H1 (cell line): ENCODE measurements at regions not wholly inside any gene's neighbourhood (a gene's known extent, or its start where the extent isn't known, plus 50 kb on each side); places are given as distances from the start of the nearest gene placed in this dataset.

ENCODE experiments used
- CTCF ChIA-PET: fragments of 300-600 bp; sonication (Branson Sonifier 250); formaldehyde crosslinking; loops from one replicate; lab custom pipeline; 2021; ENCODE audit not compliant: partially characterized antibody; lab: Charles Lee
- POLR2A ChIA-PET: fragments of 300-600 bp; sonication (Branson Sonifier 250); formaldehyde crosslinking; loops from one replicate; lab custom pipeline; 2021; ENCODE audit warnings: inconsistent platforms; ENCODE audit not compliant: partially characterized antibody; lab: Charles Lee
- DNase-seq, 2 experiments: peaks; one replicate each; pipeline versions ENCODE4 v3.0.0 to v3.0.0-alpha.2; 2010 to 2022; ENCODE audit warnings: low spot score in 2 of 2, low read depth in 1 of 2, mixed read lengths in 1 of 2
- FAIRE-seq: peaks from 2 replicates; lab custom pipeline; 2011; peaks lifted over from hg19 to GRCh38; lab: Jason Lieb, UNC
- H2AFZ ChIP-seq: 2 replicates; pipeline ENCODE4 v1.8.1; 2012; ENCODE audit warnings: low read length, inconsistent platforms
- H2AK5ac ChIP-seq: 2 replicates; pipeline ENCODE4 v1.6.1; 2013; ENCODE audit warnings: low read depth, low read length
- H2BK120ac ChIP-seq: replicated peaks from 2 replicates; pipeline ENCODE3; 2013; ENCODE audit warnings: low read depth, low read length, inconsistent platforms
- H2BK12ac ChIP-seq: 2 replicates; pipeline ENCODE4 v1.6.1; 2013; ENCODE audit warnings: low read depth, low read length
- H2BK15ac ChIP-seq: 2 replicates; pipeline ENCODE4 v1.6.1; 2013; ENCODE audit warnings: low read length
- H2BK20ac ChIP-seq: 2 replicates; pipeline ENCODE4 v1.6.1; 2013; ENCODE audit warnings: low read length
- H2BK5ac ChIP-seq: 2 replicates; pipeline ENCODE4 v1.6.1; 2013; ENCODE audit warnings: low read depth, low read length
- H3K14ac ChIP-seq: 2 replicates; pipeline ENCODE4 v1.6.1; 2013; ENCODE audit warnings: inconsistent platforms; ENCODE audit not compliant: insufficient read length
- H3K18ac ChIP-seq: 2 replicates; pipeline ENCODE4 v1.6.1; 2013; ENCODE audit warnings: low read length; ENCODE audit errors: extremely low read depth
- H3K23ac ChIP-seq: 2 replicates; pipeline ENCODE4 v1.6.1; 2013; ENCODE audit warnings: inconsistent platforms; ENCODE audit not compliant: insufficient read length
- H3K23me2 ChIP-seq: 2 replicates; pipeline ENCODE4 v1.6.1; 2013; ENCODE audit warnings: low read depth, low read length
- H3K27ac ChIP-seq: 2 replicates; pipeline ENCODE4 v1.6.1; 2011; ENCODE audit warnings: low read depth, low read length, inconsistent platforms
- H3K27me3 ChIP-seq, 4 experiments: replicated peaks in 1 of 4; 1 replicate in 1 of 4; 2 replicates in 3 of 4; pipeline versions ENCODE4 v1.6.1 to v1.8.1; 2011 to 2013; ENCODE audit warnings: low read length in 3 of 4, mild to moderate bottlenecking in 3 of 4, inconsistent platforms in 2 of 4, mixed read lengths in 2 of 4, moderate library complexity in 1 of 4; ENCODE audit not compliant: control insufficient read depth in 3 of 4, insufficient read depth in 3 of 4; ENCODE audit errors: extremely low read depth in 1 of 4
- H3K36me3 ChIP-seq, 4 experiments: 2 replicates each; pipeline versions ENCODE4 v1.6.1 to v1.8.1; 2011 to 2013; ENCODE audit warnings: mild to moderate bottlenecking in 4 of 4, low read length in 3 of 4, moderate library complexity in 2 of 4, control low read depth in 1 of 4, inconsistent platforms in 1 of 4; ENCODE audit not compliant: insufficient read depth in 4 of 4, control insufficient read depth in 2 of 4
- H3K4ac ChIP-seq: replicated peaks from 2 replicates; pipeline ENCODE3; 2013; ENCODE audit warnings: low read length, low read depth, mixed read lengths, inconsistent platforms; ENCODE audit not compliant: insufficient read length
- H3K4me1 ChIP-seq, 4 experiments: replicated peaks in 1 of 4; 1 replicate in 1 of 4; 2 replicates in 3 of 4; pipeline versions ENCODE4 v1.6.1 to v1.8.1; 2011 to 2013; ENCODE audit warnings: low read length in 3 of 4, inconsistent platforms in 2 of 4, mixed read lengths in 1 of 4; ENCODE audit not compliant: insufficient read depth in 4 of 4, control insufficient read depth in 3 of 4
- H3K4me2 ChIP-seq, 2 experiments: 2 replicates each; pipeline versions ENCODE4 v1.6.1 to v1.8.1; 2011 to 2013; ENCODE audit warnings: low read depth in 2 of 2, low read length in 2 of 2, control low read depth in 1 of 2, inconsistent platforms in 1 of 2, mild to moderate bottlenecking in 1 of 2; ENCODE audit not compliant: insufficient read depth in 1 of 2
- H3K4me3 ChIP-seq, 4 experiments: fragments of 200-600, 300-600 bp in 1 of 4; sonication (generic), shearing (Covaris generic), sonication (Bioruptor Twin) in 1 of 4; 2 replicates each; pipeline versions ENCODE4 v1.5.1 to v1.8.1; 2011 to 2016; ENCODE audit warnings: low read length in 4 of 4, low read depth in 3 of 4, control low read depth in 2 of 4, inconsistent platforms in 2 of 4, mild to moderate bottlenecking in 2 of 4, mixed read lengths in 1 of 4, moderate library complexity in 1 of 4; ENCODE audit not compliant: insufficient read depth in 2 of 4; ENCODE audit errors: extremely low read depth in 1 of 4
- H3K56ac ChIP-seq: replicated peaks from 2 replicates; pipeline ENCODE3; 2013; ENCODE audit warnings: low read depth, mild to moderate bottlenecking, mixed read lengths, low read length, inconsistent platforms; ENCODE audit not compliant: insufficient read length
- H3K79me1 ChIP-seq: 2 replicates; pipeline ENCODE4 v1.6.1; 2013; ENCODE audit warnings: low read depth, low read length, control low read depth
- H3K79me2 ChIP-seq, 2 experiments: 2 replicates each; pipeline versions ENCODE4 v1.6.1 to v1.8.1; 2012 to 2013; ENCODE audit warnings: low read length in 2 of 2, mild to moderate bottlenecking in 2 of 2, inconsistent platforms in 1 of 2; ENCODE audit not compliant: insufficient read depth in 2 of 2, control insufficient read depth in 1 of 2
- H3K9ac ChIP-seq, 4 experiments: replicated peaks in 1 of 4; 1 replicate in 1 of 4; 2 replicates in 3 of 4; pipeline versions ENCODE4 v1.6.1 to v1.8.1; 2011 to 2013; ENCODE audit warnings: low read depth in 3 of 4, low read length in 3 of 4, control low read depth in 2 of 4, mild to moderate bottlenecking in 2 of 4, moderate library complexity in 2 of 4, inconsistent platforms in 1 of 4; ENCODE audit errors: extremely low read depth in 1 of 4
- H3K9me3 ChIP-seq, 2 experiments: 2 replicates each; pipeline versions ENCODE4 v1.6.1 to v1.8.1; 2012 to 2013; ENCODE audit warnings: mild to moderate bottlenecking in 2 of 2, moderate library complexity in 2 of 2, control low read depth in 1 of 2, inconsistent platforms in 1 of 2, low read depth in 1 of 2, low read length in 1 of 2, mixed read lengths in 1 of 2; ENCODE audit not compliant: insufficient read depth in 2 of 2
- H4K20me1 ChIP-seq, 2 experiments: replicated peaks in 1 of 2; 2 replicates each; pipeline versions ENCODE3 to v1.8.1; 2011 to 2013; ENCODE audit warnings: inconsistent platforms in 2 of 2, low read length in 2 of 2, mild to moderate bottlenecking in 1 of 2; ENCODE audit not compliant: insufficient read depth in 2 of 2, control insufficient read depth in 1 of 2
- H4K5ac ChIP-seq: 2 replicates; pipeline ENCODE4 v1.6.1; 2013; ENCODE audit warnings: low read length, low read depth, mixed read lengths, inconsistent platforms; ENCODE audit not compliant: insufficient read length
- H4K8ac ChIP-seq: 2 replicates; pipeline ENCODE4 v1.8.0; 2013; ENCODE audit warnings: mild to moderate bottlenecking, moderate library complexity, low read length, inconsistent platforms; ENCODE audit not compliant: insufficient read depth; ENCODE audit errors: extremely low read depth
- H4K91ac ChIP-seq: replicated peaks from 2 replicates; pipeline ENCODE3; 2013; ENCODE audit warnings: low read length, mixed read lengths, inconsistent platforms; ENCODE audit not compliant: insufficient read length
- BACH1 ChIP-seq: IDR thresholded peaks from 2 replicates; pipeline ENCODE4 v1.6.1; 2012; ENCODE audit warnings: low read length, improper control_type of control experiment
- CHD2 ChIP-seq: IDR thresholded peaks from 2 replicates; pipeline ENCODE4 v1.6.1; 2012; ENCODE audit warnings: low read length, improper control_type of control experiment
- KDM1A ChIP-seq: fragments of 200-600, 300-600 bp; sonication (generic); IDR thresholded peaks from 2 replicates; pipeline ENCODE4 v1.7.1; 2016; ENCODE audit warnings: mild to moderate bottlenecking, low read length, borderline replicate concordance
- KDM4A ChIP-seq: IDR thresholded peaks from one replicate; pipeline ENCODE4 v1.7.1; 2012; ENCODE audit warnings: low read depth, mild to moderate bottlenecking, moderate library complexity, low read length, inconsistent platforms; ENCODE audit not compliant: severe bottlenecking
- MAFK ChIP-seq: IDR thresholded peaks from 2 replicates; pipeline ENCODE4 v1.6.1; 2012; ENCODE audit warnings: low read depth, mild to moderate bottlenecking, improper control_type of control experiment, low read length
- NANOG ChIP-seq: IDR thresholded peaks from 2 replicates; pipeline ENCODE4 v1.6.1; 2011; ENCODE audit warnings: low read length, low read depth, mild to moderate bottlenecking, inconsistent platforms; ENCODE audit not compliant: insufficient read depth, poor library complexity, severe bottlenecking
- RBBP5 ChIP-seq: IDR thresholded peaks from 2 replicates; pipeline ENCODE4 v1.7.1; 2012; ENCODE audit warnings: low read depth, mild to moderate bottlenecking, inconsistent platforms, low read length, moderate library complexity, borderline replicate concordance
- RNF2 ChIP-seq: fragments of 200-900, 300-1000 bp; sonication (generic); IDR thresholded peaks from 2 replicates; pipeline ENCODE4 v1.7.1; 2016; ENCODE audit warnings: borderline replicate concordance, low read depth, mild to moderate bottlenecking, antibody characterized with exemption, low read length; ENCODE audit not compliant: poor library complexity, severe bottlenecking; ENCODE audit errors: missing control alignments
- RXRA ChIP-seq: IDR thresholded peaks from 2 replicates; pipeline ENCODE4 v1.6.1; 2011; ENCODE audit warnings: low read depth, mild to moderate bottlenecking, low read length, moderate library complexity; ENCODE audit not compliant: insufficient read depth
- WGBS, 2 experiments: shearing (Covaris generic) in 1 of 2; methylation state at CpG; one replicate each; pipeline versions ENCODE4 v1.1.6 to v1.1.7; 2013 to 2015; ENCODE audit warnings: low lambda C conversion rate in 2 of 2, mixed read lengths in 2 of 2, inconsistent platforms in 1 of 2, low coverage in 1 of 2, missing lambda C conversion rate in 1 of 2; ENCODE audit not compliant: insufficient replicate concordance in 2 of 2, insufficient coverage in 1 of 2, insufficient read length in 1 of 2; ENCODE audit errors: extremely low coverage in 1 of 2, missing lambda C conversion rate in 1 of 2; 5-methylcytosine and 5-hydroxymethylcytosine counted together
- TF ChIP-seq, protein P1 (sequence below): IDR thresholded peaks from 2 replicates; pipeline ENCODE4 v1.6.1; 2012; ENCODE audit warnings: inconsistent platforms
- TF ChIP-seq, protein P2 (sequence below): IDR thresholded peaks from 2 replicates; pipeline ENCODE4 v1.6.1; 2012; ENCODE audit warnings: low read length, inconsistent platforms

DNA sequence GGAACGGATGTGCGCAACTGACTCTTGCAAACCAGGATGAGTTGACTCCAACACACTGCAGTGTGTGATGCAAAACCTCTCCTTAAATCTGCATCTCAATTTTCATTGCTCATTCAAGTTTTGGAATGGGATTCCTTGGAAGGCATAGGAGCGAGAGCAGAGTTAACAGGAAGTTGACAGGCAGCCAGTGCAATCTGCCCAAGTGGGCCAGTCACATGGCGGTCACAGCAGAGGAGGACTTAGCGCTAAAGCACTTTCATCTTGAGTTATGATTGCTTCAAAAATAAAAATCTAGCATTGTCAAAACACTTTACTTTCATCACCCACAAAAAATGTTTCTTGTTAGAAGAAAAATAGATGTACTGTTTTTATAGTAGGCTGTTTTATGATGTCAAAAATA is 439.0 kb downstream of the FBXO15 start:
- Histone ChIP-seq H2BK12ac (no peak overlapping the region), H3K79me2 (no peaks in the 10 kb centered on the region), H4K20me1 (no peaks in the 10 kb centered on the region), H3K9me3 (no peaks in the 10 kb centered on the region), H3K14ac (no peak overlapping the region), H3K23ac (no peak overlapping the region), H2AK5ac (no peak overlapping the region), H3K27ac (no peak overlapping the region), H3K4ac (no peak overlapping the region), H3K4me3 (no peak overlapping the region), H2BK15ac (no peak overlapping the region), H4K8ac (no peak overlapping the region), H4K91ac (no peak overlapping the region), H3K23me2 (no peaks in the 10 kb centered on the region), H2BK20ac (no peak overlapping the region), H3K4me1 (no peaks in the 10 kb centered on the region), H3K27me3 (no peaks in the 10 kb centered on the region), H2AFZ (0 out of 2 replicates have a peak overlapping the region, but pooled peaks have one; percentile 29), H3K9ac (no peak overlapping the region), H3K79me1 (no peaks in the 10 kb centered on the region), H4K5ac (no peak overlapping the region), H2BK120ac (no peak overlapping the region), H3K36me3 (no peaks in the 10 kb centered on the region), H2BK5ac (no peak overlapping the region), H3K18ac (no peak overlapping the region), H3K4me2 (no peak overlapping the region), H3K56ac (no peak overlapping the region)
- POLR2A ChIA-PET, result no interaction called here
- WGBS, 2 experiments, result 97% methylated on average over 5 of the region's 5 CpGs; no CpG with 5 or more reads in 1 of the 2 experiments
- DNase-seq (no peak), FAIRE-seq (no peak)
- CTCF ChIA-PET, result no interaction called here
- TF ChIP-seq CHD2 (no peak), RXRA (no peak), KDM1A (no peak), RNF2 (no peak), BACH1 (no peak), MAFK (no peak), KDM4A (no peak), RBBP5 (no peak), NANOG (no peak)
- TF ChIP-seq, protein P1, sequence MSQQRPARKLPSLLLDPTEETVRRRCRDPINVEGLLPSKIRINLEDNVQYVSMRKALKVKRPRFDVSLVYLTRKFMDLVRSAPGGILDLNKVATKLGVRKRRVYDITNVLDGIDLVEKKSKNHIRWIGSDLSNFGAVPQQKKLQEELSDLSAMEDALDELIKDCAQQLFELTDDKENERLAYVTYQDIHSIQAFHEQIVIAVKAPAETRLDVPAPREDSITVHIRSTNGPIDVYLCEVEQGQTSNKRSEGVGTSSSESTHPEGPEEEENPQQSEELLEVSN, result no peak
- TF ChIP-seq, protein P2, sequence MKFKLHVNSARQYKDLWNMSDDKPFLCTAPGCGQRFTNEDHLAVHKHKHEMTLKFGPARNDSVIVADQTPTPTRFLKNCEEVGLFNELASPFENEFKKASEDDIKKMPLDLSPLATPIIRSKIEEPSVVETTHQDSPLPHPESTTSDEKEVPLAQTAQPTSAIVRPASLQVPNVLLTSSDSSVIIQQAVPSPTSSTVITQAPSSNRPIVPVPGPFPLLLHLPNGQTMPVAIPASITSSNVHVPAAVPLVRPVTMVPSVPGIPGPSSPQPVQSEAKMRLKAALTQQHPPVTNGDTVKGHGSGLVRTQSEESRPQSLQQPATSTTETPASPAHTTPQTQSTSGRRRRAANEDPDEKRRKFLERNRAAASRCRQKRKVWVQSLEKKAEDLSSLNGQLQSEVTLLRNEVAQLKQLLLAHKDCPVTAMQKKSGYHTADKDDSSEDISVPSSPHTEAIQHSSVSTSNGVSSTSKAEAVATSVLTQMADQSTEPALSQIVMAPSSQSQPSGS, result no peak
